ENCODE measurements at regions not wholly inside any gene's neighbourhood (a gene's known extent, or its start where the extent isn't known, plus 50 kb on each side); places are given as distances from the start of the nearest gene placed in this dataset.

- TF ChIP-seq, protein P1, sequence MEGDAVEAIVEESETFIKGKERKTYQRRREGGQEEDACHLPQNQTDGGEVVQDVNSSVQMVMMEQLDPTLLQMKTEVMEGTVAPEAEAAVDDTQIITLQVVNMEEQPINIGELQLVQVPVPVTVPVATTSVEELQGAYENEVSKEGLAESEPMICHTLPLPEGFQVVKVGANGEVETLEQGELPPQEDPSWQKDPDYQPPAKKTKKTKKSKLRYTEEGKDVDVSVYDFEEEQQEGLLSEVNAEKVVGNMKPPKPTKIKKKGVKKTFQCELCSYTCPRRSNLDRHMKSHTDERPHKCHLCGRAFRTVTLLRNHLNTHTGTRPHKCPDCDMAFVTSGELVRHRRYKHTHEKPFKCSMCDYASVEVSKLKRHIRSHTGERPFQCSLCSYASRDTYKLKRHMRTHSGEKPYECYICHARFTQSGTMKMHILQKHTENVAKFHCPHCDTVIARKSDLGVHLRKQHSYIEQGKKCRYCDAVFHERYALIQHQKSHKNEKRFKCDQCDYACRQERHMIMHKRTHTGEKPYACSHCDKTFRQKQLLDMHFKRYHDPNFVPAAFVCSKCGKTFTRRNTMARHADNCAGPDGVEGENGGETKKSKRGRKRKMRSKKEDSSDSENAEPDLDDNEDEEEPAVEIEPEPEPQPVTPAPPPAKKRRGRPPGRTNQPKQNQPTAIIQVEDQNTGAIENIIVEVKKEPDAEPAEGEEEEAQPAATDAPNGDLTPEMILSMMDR (IDR thresholded peaks at IDR 0.05) = no peak
- no peak for TF ChIP-seq EZH2 (IDR thresholded peaks at IDR 0.05; ENCODE audit: borderline replicate concordance, insufficient read depth, low read depth, low read length, poor library complexity, severe bottlenecking)
Measured at GRCh38 chr7:22610951-22611757, 111.2 kb upstream of the STEAP1B start.

All from B cell (primary cell).